ENCODE measurements at regions not wholly inside any gene's neighbourhood (a gene's known extent, or its start where the extent isn't known, plus 50 kb on each side); places are given as distances from the start of the nearest gene placed in this dataset.

- ATAC-seq (ENCODE audit: low FRiP score) (no peak), DNase-seq (no peak)
- Histone ChIP-seq H3K9me3 (ENCODE audit: control insufficient read depth, low read length) (peaks cover 3% of the 10 kb centered on the region), H3K27ac (ENCODE audit: low read depth in 1 of 2, low read length in 2 of 2) (no peak overlapping the region), H3K36me3 (ENCODE audit: control insufficient read depth in 1 of 2, insufficient read depth in 2 of 2, low read length in 1 of 2) (no peaks in the 10 kb centered on the region), H3K4me1 (ENCODE audit: control insufficient read depth in 1 of 2, insufficient read depth in 2 of 2, low read length in 2 of 2) (no peaks in the 10 kb centered on the region), H3K4me3 (ENCODE audit: low read length in 2 of 2) (no peak overlapping the region), H3K27me3 (ENCODE audit: control insufficient read depth in 1 of 2, insufficient read depth in 2 of 2, low read length in 1 of 2) (peaks cover 0 to 2% of the 10 kb centered on the region in 2 donors)
- intact Hi-C loops (cut with DNase I), result no loop called here
- WGBS, 2 donors, result 72 to 79% methylated on average over 11 of the region's 11 CpGs
These were observed 328.9 kb upstream of the TBX3 start for GRCh38 chr12:115012861-115013235.

GRCh38 chr12:115011703-115012102 is 327.7 kb upstream of the TBX3 start:
- Histone ChIP-seq H3K27me3 (ENCODE audit: control insufficient read depth in 1 of 2, insufficient read depth in 2 of 2, low read length in 1 of 2) (peaks cover 0 to 4% of the 10 kb centered on the region in 2 donors), H3K27ac (ENCODE audit: low read depth in 1 of 2, low read length in 2 of 2) (no peak overlapping the region), H3K36me3 (ENCODE audit: control insufficient read depth in 1 of 2, insufficient read depth in 2 of 2, low read length in 1 of 2) (no peaks in the 10 kb centered on the region), H3K4me3 (ENCODE audit: low read length in 2 of 2) (no peak overlapping the region), H3K4me1 (ENCODE audit: control insufficient read depth in 1 of 2, insufficient read depth in 2 of 2, low read length in 2 of 2) (no peaks in the 10 kb centered on the region), H3K9me3 (ENCODE audit: control insufficient read depth, low read length) (peaks cover 4% of the 10 kb centered on the region)
- intact Hi-C loops (cut with DNase I), result no loop called here
- DNase-seq, result no peak
- ATAC-seq (ENCODE audit: low FRiP score), result no peak
- WGBS, 2 donors, result 91 to 94% methylated on average over 3 of the region's 3 CpGs

GRCh38 chr12:115010324-115010995 is 326.5 kb upstream of the TBX3 start:
- DNase-seq, result no peak
- peaks cover 3% of the 10 kb centered on the region for H3K9me3 ChIP-seq (ENCODE audit: control insufficient read depth, low read length)
- H3K27ac ChIP-seq (ENCODE audit: low read depth in 1 of 2, low read length in 2 of 2), result no peak overlapping the region
- no peak for ATAC-seq (ENCODE audit: low FRiP score)
- intact Hi-C loops (cut with DNase I), result no loop called here
- no peaks in the 10 kb centered on the region for H3K4me1 ChIP-seq (ENCODE audit: control insufficient read depth in 1 of 2, insufficient read depth in 2 of 2, low read length in 2 of 2)
- 98 to 99% methylated on average over 5 of the region's 5 CpGs for WGBS, 2 donors
- H3K27me3 ChIP-seq (ENCODE audit: control insufficient read depth in 1 of 2, insufficient read depth in 2 of 2, low read length in 1 of 2), result peaks cover 0 to 4% of the 10 kb centered on the region in 2 donors
- H3K36me3 ChIP-seq (ENCODE audit: control insufficient read depth in 1 of 2, insufficient read depth in 2 of 2, low read length in 1 of 2), result no peaks in the 10 kb centered on the region
- H3K4me3 ChIP-seq (ENCODE audit: low read length in 2 of 2), result no peak overlapping the region

GRCh38 chr12:115008929-115009328 is 325.0 kb upstream of the TBX3 start:
- Histone ChIP-seq H3K27me3 (ENCODE audit: control insufficient read depth in 1 of 2, insufficient read depth in 2 of 2, low read length in 1 of 2) (peaks cover 0 to 3% of the 10 kb centered on the region in 2 donors), H3K9me3 (ENCODE audit: control insufficient read depth, low read length) (peaks cover 3% of the 10 kb centered on the region), H3K4me3 (ENCODE audit: low read length in 2 of 2) (no peak overlapping the region), H3K27ac (ENCODE audit: low read depth in 1 of 2, low read length in 2 of 2) (no peak overlapping the region), H3K4me1 (ENCODE audit: control insufficient read depth in 1 of 2, insufficient read depth in 2 of 2, low read length in 2 of 2) (no peaks in the 10 kb centered on the region), H3K36me3 (ENCODE audit: control insufficient read depth in 1 of 2, insufficient read depth in 2 of 2, low read length in 1 of 2) (no peaks in the 10 kb centered on the region)
- intact Hi-C loops (cut with DNase I), result no loop called here
- DNase-seq, result no peak
- no peak for ATAC-seq (ENCODE audit: low FRiP score)
- WGBS, 2 donors, result 62 to 66% methylated on average over 3 of the region's 3 CpGs

GRCh38 chr12:115004470-115005146 is 320.6 kb upstream of the TBX3 start:
- intact Hi-C loops (cut with DNase I), result no loop called here
- DNase-seq (no peak), ATAC-seq (ENCODE audit: low FRiP score) (no peak)
- Histone ChIP-seq H3K36me3 (ENCODE audit: control insufficient read depth in 1 of 2, insufficient read depth in 2 of 2, low read length in 1 of 2) (no peaks in the 10 kb centered on the region), H3K4me1 (ENCODE audit: control insufficient read depth in 1 of 2, insufficient read depth in 2 of 2, low read length in 2 of 2) (no peaks in the 10 kb centered on the region), H3K9me3 (ENCODE audit: control insufficient read depth, low read length) (peaks cover 1% of the 10 kb centered on the region), H3K27me3 (ENCODE audit: control insufficient read depth in 1 of 2, insufficient read depth in 2 of 2, low read length in 1 of 2) (peaks cover 0 to 3% of the 10 kb centered on the region in 2 donors), H3K27ac (ENCODE audit: low read depth in 1 of 2, low read length in 2 of 2) (no peak overlapping the region), H3K4me3 (ENCODE audit: low read length in 2 of 2) (no peak overlapping the region)
- 76 to 79% methylated on average over 6 of the region's 6 CpGs for WGBS, 2 donors

- ATAC-seq (ENCODE audit: low FRiP score), result no peak
- no peak overlapping the region for H3K27ac ChIP-seq (ENCODE audit: low read depth in 1 of 2, low read length in 2 of 2)
These were observed 318.5 kb upstream of the TBX3 start for GRCh38 chr12:115002434-115002833.

GRCh38 chr12:115001571-115002180 is 317.7 kb upstream of the TBX3 start:
- ATAC-seq (ENCODE audit: low FRiP score), result no peak
- H3K27ac ChIP-seq (ENCODE audit: low read depth in 1 of 2, low read length in 2 of 2), result no peak overlapping the region
- 44 to 58% methylated on average over 9 of the region's 9 CpGs for WGBS, 2 donors
- H3K4me1 ChIP-seq (ENCODE audit: control insufficient read depth in 1 of 2, insufficient read depth in 2 of 2, low read length in 2 of 2), result no peaks in the 10 kb centered on the region
- intact Hi-C loops (cut with DNase I), result no loop called here
- H3K27me3 ChIP-seq (ENCODE audit: control insufficient read depth in 1 of 2, insufficient read depth in 2 of 2, low read length in 1 of 2), result peaks cover 0 to 2% of the 10 kb centered on the region in 2 donors
- H3K36me3 ChIP-seq (ENCODE audit: control insufficient read depth in 1 of 2, insufficient read depth in 2 of 2, low read length in 1 of 2), result no peaks in the 10 kb centered on the region
- H3K4me3 ChIP-seq (ENCODE audit: low read length in 2 of 2), result no peak overlapping the region
- no peaks in the 10 kb centered on the region for H3K9me3 ChIP-seq (ENCODE audit: control insufficient read depth, low read length)
- DNase-seq, result no peak

More at GRCh38 chr12:115002434-115002833, 318.5 kb upstream of the TBX3 start:
- intact Hi-C loops (cut with DNase I), result no loop called here
- Histone ChIP-seq H3K36me3 (ENCODE audit: control insufficient read depth in 1 of 2, insufficient read depth in 2 of 2, low read length in 1 of 2) (no peaks in the 10 kb centered on the region), H3K4me3 (ENCODE audit: low read length in 2 of 2) (no peak overlapping the region), H3K9me3 (ENCODE audit: control insufficient read depth, low read length) (no peaks in the 10 kb centered on the region), H3K4me1 (ENCODE audit: control insufficient read depth in 1 of 2, insufficient read depth in 2 of 2, low read length in 2 of 2) (no peaks in the 10 kb centered on the region), H3K27me3 (ENCODE audit: control insufficient read depth in 1 of 2, insufficient read depth in 2 of 2, low read length in 1 of 2) (peaks cover 0 to under 1% of the 10 kb centered on the region in 2 donors)
- DNase-seq, result no peak
- WGBS, 2 donors, result 87 to 90% methylated on average over 11 of the region's 11 CpGs

GRCh38 chr12:115000038-115000437 is 316.1 kb upstream of the TBX3 start:
- ATAC-seq (ENCODE audit: low FRiP score) (no peak), DNase-seq (no peak)
- peaks cover 0 to 2% of the 10 kb centered on the region in 2 donors for H3K27me3 ChIP-seq (ENCODE audit: control insufficient read depth in 1 of 2, insufficient read depth in 2 of 2, low read length in 1 of 2)
- peaks cover 4% of the 10 kb centered on the region for H3K9me3 ChIP-seq (ENCODE audit: control insufficient read depth, low read length)
- H3K4me3 ChIP-seq (ENCODE audit: low read length in 2 of 2), result no peak overlapping the region
- no peaks in the 10 kb centered on the region for H3K36me3 ChIP-seq (ENCODE audit: control insufficient read depth in 1 of 2, insufficient read depth in 2 of 2, low read length in 1 of 2)
- H3K4me1 ChIP-seq (ENCODE audit: control insufficient read depth in 1 of 2, insufficient read depth in 2 of 2, low read length in 2 of 2), result no peaks in the 10 kb centered on the region
- H3K27ac ChIP-seq (ENCODE audit: low read depth in 1 of 2, low read length in 2 of 2), result no peak overlapping the region
- intact Hi-C loops (cut with DNase I), result no loop called here
- 69 to 79% methylated on average over 4 of the region's 4 CpGs for WGBS, 2 donors

GRCh38 chr12:114998750-114999128 is 314.8 kb upstream of the TBX3 start:
- ATAC-seq (ENCODE audit: low FRiP score) (no peak), DNase-seq (no peak)
- H3K9me3 ChIP-seq (ENCODE audit: control insufficient read depth, low read length), result peaks cover 4% of the 10 kb centered on the region
- intact Hi-C loops (cut with DNase I), result no loop called here
- H3K4me1 ChIP-seq (ENCODE audit: control insufficient read depth in 1 of 2, insufficient read depth in 2 of 2, low read length in 2 of 2), result no peaks in the 10 kb centered on the region
- H3K27me3 ChIP-seq (ENCODE audit: control insufficient read depth in 1 of 2, insufficient read depth in 2 of 2, low read length in 1 of 2), result peaks cover 0 to 2% of the 10 kb centered on the region in 2 donors
- no peaks in the 10 kb centered on the region for H3K36me3 ChIP-seq (ENCODE audit: control insufficient read depth in 1 of 2, insufficient read depth in 2 of 2, low read length in 1 of 2)
- H3K4me3 ChIP-seq (ENCODE audit: low read length in 2 of 2), result no peak overlapping the region
- WGBS, 2 donors, result 6 to 12% methylated on average over 3 of the region's 3 CpGs
- no peak overlapping the region for H3K27ac ChIP-seq (ENCODE audit: low read depth in 1 of 2, low read length in 2 of 2)

All from aorta (tissue), 5 donors.